DMS53 (cell line): ENCODE measurements at regions not wholly inside any gene's neighbourhood (a gene's known extent, or its start where the extent isn't known, plus 50 kb on each side); places are given as distances from the start of the nearest gene placed in this dataset.
A peak's percentile ranks its signal among the peaks of the same experiment; 100 is the strongest.
"Not testable (repeated sequence)": the region's sequence is repeated elsewhere in the genome, so short reads cannot be mapped to it uniquely, and the experiment has no call there.

Source experiments
- DNase-seq: peaks from one replicate; lab custom pipeline; 2025; lab: John Stamatoyannopoulos, UW

- no peak for DNase-seq
Observed at GRCh38 chr1:113302636-113303035, 87.7 kb upstream of the MAGI3 start.

GRCh38 chr1:113303267-113303666 is 87.0 kb upstream of the MAGI3 start:
- DNase-seq = no peak

DNA sequence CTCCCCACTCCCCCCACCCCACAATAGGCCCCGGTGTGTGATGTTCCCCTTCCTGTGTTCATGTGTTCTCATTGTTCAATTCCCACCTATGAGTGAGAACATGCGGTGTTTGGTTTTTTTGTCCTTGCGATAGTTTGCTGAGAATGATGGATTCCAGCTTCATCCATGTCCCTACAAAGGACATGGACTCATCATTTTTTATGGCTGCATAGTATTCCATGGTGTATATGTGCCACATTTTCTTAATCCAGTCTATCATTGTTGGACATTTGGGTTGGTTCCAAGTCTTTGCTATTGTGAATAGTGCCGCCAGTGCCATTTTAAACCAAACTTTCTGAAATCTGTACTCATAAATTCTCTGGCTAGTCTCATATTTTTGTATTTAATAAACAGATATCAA is 85.3 kb upstream of the MAGI3 start:
- not testable (repeated sequence) for DNase-seq

DNA sequence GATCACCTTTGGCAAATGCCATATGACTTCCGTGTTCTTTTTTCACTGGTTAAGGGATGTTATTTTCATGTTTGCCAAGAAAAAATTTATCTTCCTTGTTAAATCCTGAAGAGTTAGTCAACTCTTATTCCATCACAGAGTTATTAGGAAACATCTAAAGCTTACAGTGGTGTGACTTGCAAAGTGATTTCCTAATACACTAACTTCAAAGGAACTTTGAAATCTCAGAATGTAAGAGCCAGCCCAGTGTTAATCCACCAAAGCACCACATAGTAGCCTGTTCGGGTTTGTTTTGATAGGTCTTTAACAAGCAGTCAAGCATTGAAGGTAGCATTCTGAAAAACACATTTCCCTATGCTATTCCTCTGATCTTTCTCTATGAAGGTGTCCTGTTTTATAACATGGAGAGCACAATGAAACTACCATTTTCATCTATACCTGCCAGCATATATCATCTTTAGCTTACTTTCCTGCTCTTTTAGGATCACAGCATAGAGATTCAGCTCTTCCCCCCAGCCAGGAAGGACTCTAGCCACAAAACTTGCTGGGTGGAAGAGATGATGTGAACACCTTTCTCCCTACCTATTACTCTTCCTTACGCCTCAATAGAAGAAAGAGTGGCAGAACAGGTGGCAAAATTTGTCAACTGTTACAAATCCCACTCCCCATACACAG is 82.4 kb upstream of the MAGI3 start:
- peak; percentile 54 for DNase-seq

DNA sequence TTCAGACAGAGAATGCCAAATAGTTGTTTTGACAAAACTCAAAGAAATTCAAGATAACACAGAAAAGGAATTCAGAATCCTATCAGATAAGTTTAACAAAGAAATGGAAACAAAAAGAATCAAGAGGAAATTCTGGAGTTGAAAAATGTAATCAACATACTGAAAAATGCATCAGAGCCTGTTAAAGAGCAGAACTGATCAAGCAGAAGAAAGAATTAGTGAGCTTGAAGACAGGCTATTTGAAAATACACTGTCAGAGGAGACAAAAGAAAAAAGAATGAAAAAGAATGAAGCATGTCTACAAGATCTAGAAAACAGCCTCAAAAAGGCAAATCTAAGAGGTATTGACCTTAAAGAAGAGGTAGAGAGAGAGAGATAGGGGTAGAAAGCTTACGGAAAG is 77.7 kb upstream of the MAGI3 start:
- DNase-seq = not testable (repeated sequence)

DNA sequence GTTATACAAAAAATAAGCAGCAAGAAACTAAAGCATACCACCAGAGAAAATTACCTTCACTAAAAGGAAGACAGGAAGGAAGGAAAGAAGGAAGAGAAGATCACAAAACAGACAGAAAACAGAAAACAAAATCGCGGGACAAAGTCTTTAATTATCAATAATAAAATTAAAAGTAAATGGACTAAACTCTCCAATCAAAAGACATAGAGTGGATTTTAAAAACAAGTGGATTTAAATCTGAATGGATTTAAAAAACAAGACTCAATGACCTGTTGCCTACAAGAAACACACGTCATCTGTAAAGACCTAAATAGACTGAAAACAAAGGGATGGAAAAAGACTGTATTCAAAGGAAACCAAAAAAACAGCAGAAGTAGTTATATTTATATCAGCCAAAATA is 75.7 kb upstream of the MAGI3 start:
- no peak for DNase-seq

GRCh38 chr1:113320272-113320671 is 70.0 kb upstream of the MAGI3 start:
- peak; percentile 80 for DNase-seq

DNA sequence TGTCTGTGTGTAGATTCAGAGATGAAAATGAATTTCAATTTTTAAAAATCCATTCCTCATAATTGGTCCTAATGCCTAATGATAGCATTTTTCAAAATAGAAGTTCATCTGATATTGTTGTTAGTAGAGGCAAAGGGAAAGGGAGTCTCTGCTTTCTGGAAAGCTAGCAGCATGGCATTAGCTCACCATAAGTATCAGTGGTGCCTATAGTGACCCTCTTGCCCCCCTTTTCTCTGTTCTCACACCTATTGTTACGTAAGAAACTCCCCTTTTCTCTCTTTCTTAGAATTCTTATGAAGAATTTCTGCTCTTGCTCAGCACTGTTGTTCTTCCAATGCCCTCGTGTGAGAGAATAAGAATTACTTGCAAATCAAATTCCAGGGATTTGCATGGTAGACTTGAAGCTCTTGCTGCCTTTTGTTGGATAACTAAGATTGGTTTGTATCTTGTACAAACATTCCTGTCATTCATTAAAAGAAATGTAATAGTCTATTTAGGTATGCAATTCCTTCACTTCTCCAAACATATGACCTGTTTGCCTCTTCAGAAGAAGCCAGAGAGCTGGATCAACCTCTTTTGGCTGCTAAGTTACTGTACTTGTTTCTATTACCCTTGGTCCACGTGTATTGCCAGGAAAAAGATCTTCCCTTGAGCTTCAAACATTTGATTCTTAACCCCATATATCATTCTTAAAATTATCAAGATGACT is 69.2 kb upstream of the MAGI3 start:
- peak; percentile 21 for DNase-seq

- DNase-seq = no peak
Observed at GRCh38 chr1:113321771-113322387, 68.4 kb upstream of the MAGI3 start.

DNA sequence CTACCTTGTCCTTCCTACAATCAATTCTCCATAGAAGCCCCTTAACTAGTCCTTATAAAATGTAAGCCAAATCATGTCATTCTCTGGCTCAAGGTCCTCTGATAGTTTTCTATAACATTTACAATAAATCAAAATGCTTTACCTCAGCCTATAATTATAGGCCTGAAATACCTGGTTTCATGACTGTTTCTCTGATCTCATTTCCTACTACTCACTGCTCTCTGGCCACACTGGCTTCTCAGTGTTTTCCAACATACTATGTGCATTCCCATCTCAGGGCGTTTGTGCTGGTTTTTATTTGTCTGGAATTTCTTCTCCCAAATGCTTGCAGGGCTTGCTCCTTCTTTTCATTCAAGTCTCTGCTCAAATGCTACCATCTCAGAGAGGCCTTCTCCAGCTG is 67.9 kb upstream of the MAGI3 start:
- no peak for DNase-seq

DNA sequence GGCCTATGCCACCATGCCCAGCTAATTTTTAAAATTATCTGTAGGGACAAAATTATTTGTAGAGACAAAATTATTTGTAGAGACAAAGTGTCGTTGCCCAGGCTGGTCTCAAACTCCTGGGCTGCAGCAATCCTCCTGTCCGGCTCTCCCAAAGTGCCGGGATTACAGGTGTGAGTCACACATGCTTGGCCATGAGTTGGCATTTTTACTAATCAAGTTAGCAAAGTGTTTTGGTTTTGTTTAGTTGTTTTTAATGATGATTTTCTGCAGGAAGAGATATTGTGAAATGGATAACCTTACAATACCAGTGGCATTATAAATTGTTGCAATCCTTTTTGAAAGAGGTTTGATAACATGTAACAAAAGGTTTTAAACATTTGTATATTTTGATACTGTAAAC is 65.3 kb upstream of the MAGI3 start:
- DNase-seq = peak; percentile 62

GRCh38 chr1:113326976-113327375 is 63.3 kb upstream of the MAGI3 start:
- DNase-seq = no peak

DNA sequence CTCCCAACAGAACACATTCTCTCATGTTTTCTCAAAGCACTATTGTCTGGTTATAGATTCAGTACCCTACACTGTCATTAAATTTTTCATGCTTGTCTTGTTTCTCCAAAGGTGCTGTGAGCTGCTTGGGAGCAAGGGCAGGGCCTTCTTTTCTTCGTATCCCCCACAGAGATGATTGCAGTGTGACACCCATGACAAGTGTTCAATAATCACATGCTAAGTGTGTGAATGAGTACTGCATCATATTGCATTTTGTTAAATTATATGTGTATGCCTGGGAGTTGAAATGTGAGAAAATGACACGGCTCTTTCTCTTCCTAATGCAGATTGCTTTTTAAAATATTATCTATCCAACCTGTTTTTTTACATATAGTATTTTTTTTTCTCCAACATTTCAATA is 57.3 kb upstream of the MAGI3 start:
- no peak for DNase-seq

DNA sequence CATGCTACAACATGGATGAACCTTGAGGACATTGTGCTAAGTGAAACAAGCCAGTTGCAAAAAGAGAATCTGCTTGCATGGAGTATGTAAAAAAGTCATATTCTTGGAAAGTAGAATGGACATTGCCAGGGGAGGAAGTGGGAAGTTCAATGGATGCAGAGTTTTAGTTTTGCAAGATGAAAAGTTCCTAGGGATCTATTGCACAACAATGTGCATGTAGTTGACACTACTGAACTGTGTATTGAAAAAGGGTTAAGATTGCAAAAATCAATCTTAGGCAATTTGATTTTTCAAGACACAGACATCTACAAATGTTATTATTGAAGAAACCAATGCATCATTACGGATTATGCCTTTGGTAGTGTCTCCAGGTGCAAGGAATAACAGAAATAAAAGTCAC is 50.3 kb upstream of the MAGI3 start:
- no peak for DNase-seq
